H1 (cell line): ENCODE measurements at regions not wholly inside any gene's neighbourhood (a gene's known extent, or its start where the extent isn't known, plus 50 kb on each side); places are given as distances from the start of the nearest gene placed in this dataset.

Source experiments
- CTCF ChIA-PET: fragments of 300-600 bp; sonication (Branson Sonifier 250); formaldehyde crosslinking; loops from one replicate; lab custom pipeline; 2021; ENCODE audit not compliant: partially characterized antibody; lab: Charles Lee
- POLR2A ChIA-PET: fragments of 300-600 bp; sonication (Branson Sonifier 250); formaldehyde crosslinking; loops from one replicate; lab custom pipeline; 2021; ENCODE audit warnings: inconsistent platforms; ENCODE audit not compliant: partially characterized antibody; lab: Charles Lee
- DNase-seq, 2 experiments: peaks; one replicate each; pipeline versions ENCODE4 v3.0.0 to v3.0.0-alpha.2; 2010 to 2022; ENCODE audit warnings: low spot score in 2 of 2, low read depth in 1 of 2, mixed read lengths in 1 of 2
- FAIRE-seq: peaks from 2 replicates; lab custom pipeline; 2011; peaks lifted over from hg19 to GRCh38; lab: Jason Lieb, UNC
- H2AFZ ChIP-seq: 2 replicates; pipeline ENCODE4 v1.8.1; 2012; ENCODE audit warnings: low read length, inconsistent platforms
- H2AK5ac ChIP-seq: 2 replicates; pipeline ENCODE4 v1.6.1; 2013; ENCODE audit warnings: low read depth, low read length
- H2BK120ac ChIP-seq: replicated peaks from 2 replicates; pipeline ENCODE3; 2013; ENCODE audit warnings: low read depth, low read length, inconsistent platforms
- H2BK12ac ChIP-seq: 2 replicates; pipeline ENCODE4 v1.6.1; 2013; ENCODE audit warnings: low read depth, low read length
- H2BK15ac ChIP-seq: 2 replicates; pipeline ENCODE4 v1.6.1; 2013; ENCODE audit warnings: low read length
- H2BK20ac ChIP-seq: 2 replicates; pipeline ENCODE4 v1.6.1; 2013; ENCODE audit warnings: low read length
- H2BK5ac ChIP-seq: 2 replicates; pipeline ENCODE4 v1.6.1; 2013; ENCODE audit warnings: low read depth, low read length
- H3K14ac ChIP-seq: 2 replicates; pipeline ENCODE4 v1.6.1; 2013; ENCODE audit warnings: inconsistent platforms; ENCODE audit not compliant: insufficient read length
- H3K18ac ChIP-seq: 2 replicates; pipeline ENCODE4 v1.6.1; 2013; ENCODE audit warnings: low read length; ENCODE audit errors: extremely low read depth
- H3K23ac ChIP-seq: 2 replicates; pipeline ENCODE4 v1.6.1; 2013; ENCODE audit warnings: inconsistent platforms; ENCODE audit not compliant: insufficient read length
- H3K23me2 ChIP-seq: 2 replicates; pipeline ENCODE4 v1.6.1; 2013; ENCODE audit warnings: low read depth, low read length
- H3K27ac ChIP-seq: 2 replicates; pipeline ENCODE4 v1.6.1; 2011; ENCODE audit warnings: low read depth, low read length, inconsistent platforms
- H3K27me3 ChIP-seq, 4 experiments: replicated peaks in 1 of 4; 1 replicate in 1 of 4; 2 replicates in 3 of 4; pipeline versions ENCODE4 v1.6.1 to v1.8.1; 2011 to 2013; ENCODE audit warnings: low read length in 3 of 4, mild to moderate bottlenecking in 3 of 4, inconsistent platforms in 2 of 4, mixed read lengths in 2 of 4, moderate library complexity in 1 of 4; ENCODE audit not compliant: control insufficient read depth in 3 of 4, insufficient read depth in 3 of 4; ENCODE audit errors: extremely low read depth in 1 of 4
- H3K36me3 ChIP-seq, 4 experiments: 2 replicates each; pipeline versions ENCODE4 v1.6.1 to v1.8.1; 2011 to 2013; ENCODE audit warnings: mild to moderate bottlenecking in 4 of 4, low read length in 3 of 4, moderate library complexity in 2 of 4, control low read depth in 1 of 4, inconsistent platforms in 1 of 4; ENCODE audit not compliant: insufficient read depth in 4 of 4, control insufficient read depth in 2 of 4
- H3K4ac ChIP-seq: replicated peaks from 2 replicates; pipeline ENCODE3; 2013; ENCODE audit warnings: low read length, low read depth, mixed read lengths, inconsistent platforms; ENCODE audit not compliant: insufficient read length
- H3K4me1 ChIP-seq, 4 experiments: replicated peaks in 1 of 4; 1 replicate in 1 of 4; 2 replicates in 3 of 4; pipeline versions ENCODE4 v1.6.1 to v1.8.1; 2011 to 2013; ENCODE audit warnings: low read length in 3 of 4, inconsistent platforms in 2 of 4, mixed read lengths in 1 of 4; ENCODE audit not compliant: insufficient read depth in 4 of 4, control insufficient read depth in 3 of 4
- H3K4me2 ChIP-seq, 2 experiments: 2 replicates each; pipeline versions ENCODE4 v1.6.1 to v1.8.1; 2011 to 2013; ENCODE audit warnings: low read depth in 2 of 2, low read length in 2 of 2, control low read depth in 1 of 2, inconsistent platforms in 1 of 2, mild to moderate bottlenecking in 1 of 2; ENCODE audit not compliant: insufficient read depth in 1 of 2
- H3K4me3 ChIP-seq, 4 experiments: fragments of 200-600, 300-600 bp in 1 of 4; sonication (generic), shearing (Covaris generic), sonication (Bioruptor Twin) in 1 of 4; 2 replicates each; pipeline versions ENCODE4 v1.5.1 to v1.8.1; 2011 to 2016; ENCODE audit warnings: low read length in 4 of 4, low read depth in 3 of 4, control low read depth in 2 of 4, inconsistent platforms in 2 of 4, mild to moderate bottlenecking in 2 of 4, mixed read lengths in 1 of 4, moderate library complexity in 1 of 4; ENCODE audit not compliant: insufficient read depth in 2 of 4; ENCODE audit errors: extremely low read depth in 1 of 4
- H3K56ac ChIP-seq: replicated peaks from 2 replicates; pipeline ENCODE3; 2013; ENCODE audit warnings: low read depth, mild to moderate bottlenecking, mixed read lengths, low read length, inconsistent platforms; ENCODE audit not compliant: insufficient read length
- H3K79me1 ChIP-seq: 2 replicates; pipeline ENCODE4 v1.6.1; 2013; ENCODE audit warnings: low read depth, low read length, control low read depth
- H3K79me2 ChIP-seq, 2 experiments: 2 replicates each; pipeline versions ENCODE4 v1.6.1 to v1.8.1; 2012 to 2013; ENCODE audit warnings: low read length in 2 of 2, mild to moderate bottlenecking in 2 of 2, inconsistent platforms in 1 of 2; ENCODE audit not compliant: insufficient read depth in 2 of 2, control insufficient read depth in 1 of 2
- H3K9ac ChIP-seq, 4 experiments: replicated peaks in 1 of 4; 1 replicate in 1 of 4; 2 replicates in 3 of 4; pipeline versions ENCODE4 v1.6.1 to v1.8.1; 2011 to 2013; ENCODE audit warnings: low read depth in 3 of 4, low read length in 3 of 4, control low read depth in 2 of 4, mild to moderate bottlenecking in 2 of 4, moderate library complexity in 2 of 4, inconsistent platforms in 1 of 4; ENCODE audit errors: extremely low read depth in 1 of 4
- H3K9me3 ChIP-seq, 2 experiments: 2 replicates each; pipeline versions ENCODE4 v1.6.1 to v1.8.1; 2012 to 2013; ENCODE audit warnings: mild to moderate bottlenecking in 2 of 2, moderate library complexity in 2 of 2, control low read depth in 1 of 2, inconsistent platforms in 1 of 2, low read depth in 1 of 2, low read length in 1 of 2, mixed read lengths in 1 of 2; ENCODE audit not compliant: insufficient read depth in 2 of 2
- H4K20me1 ChIP-seq, 2 experiments: replicated peaks in 1 of 2; 2 replicates each; pipeline versions ENCODE3 to v1.8.1; 2011 to 2013; ENCODE audit warnings: inconsistent platforms in 2 of 2, low read length in 2 of 2, mild to moderate bottlenecking in 1 of 2; ENCODE audit not compliant: insufficient read depth in 2 of 2, control insufficient read depth in 1 of 2
- H4K5ac ChIP-seq: 2 replicates; pipeline ENCODE4 v1.6.1; 2013; ENCODE audit warnings: low read length, low read depth, mixed read lengths, inconsistent platforms; ENCODE audit not compliant: insufficient read length
- H4K8ac ChIP-seq: 2 replicates; pipeline ENCODE4 v1.8.0; 2013; ENCODE audit warnings: mild to moderate bottlenecking, moderate library complexity, low read length, inconsistent platforms; ENCODE audit not compliant: insufficient read depth; ENCODE audit errors: extremely low read depth
- H4K91ac ChIP-seq: replicated peaks from 2 replicates; pipeline ENCODE3; 2013; ENCODE audit warnings: low read length, mixed read lengths, inconsistent platforms; ENCODE audit not compliant: insufficient read length
- GABPA ChIP-seq: IDR thresholded peaks from 2 replicates; pipeline ENCODE4 v1.6.1; 2011; ENCODE audit warnings: mild to moderate bottlenecking, low read length, moderate library complexity, borderline replicate concordance; ENCODE audit not compliant: insufficient read depth
- HDAC6 ChIP-seq: IDR thresholded peaks from one replicate; pipeline ENCODE4 v1.7.1; 2012; ENCODE audit warnings: low read depth, mild to moderate bottlenecking, inconsistent platforms, low read length, moderate library complexity
- JUND ChIP-seq: IDR thresholded peaks from 2 replicates; pipeline ENCODE4 v1.6.1; 2011; ENCODE audit warnings: mild to moderate bottlenecking, improper control_type of control experiment, low read length
- KDM4A ChIP-seq: IDR thresholded peaks from one replicate; pipeline ENCODE4 v1.7.1; 2012; ENCODE audit warnings: low read depth, mild to moderate bottlenecking, moderate library complexity, low read length, inconsistent platforms; ENCODE audit not compliant: severe bottlenecking
- NRF1 ChIP-seq: IDR thresholded peaks from 2 replicates; pipeline ENCODE4 v1.6.1; 2011; ENCODE audit warnings: mild to moderate bottlenecking, low read depth, low read length, improper control_type of control experiment
- POLR2AphosphoS5 ChIP-seq: IDR thresholded peaks from 2 replicates; pipeline ENCODE4 v1.6.1; 2011; ENCODE audit warnings: low read depth, low read length
- TEAD4 ChIP-seq: IDR thresholded peaks from 2 replicates; pipeline ENCODE4 v1.6.1; 2012; ENCODE audit warnings: low read depth, low read length, inconsistent platforms, mixed read lengths
- WGBS, 2 experiments: shearing (Covaris generic) in 1 of 2; methylation state at CpG; one replicate each; pipeline versions ENCODE4 v1.1.6 to v1.1.7; 2013 to 2015; ENCODE audit warnings: low lambda C conversion rate in 2 of 2, mixed read lengths in 2 of 2, inconsistent platforms in 1 of 2, low coverage in 1 of 2, missing lambda C conversion rate in 1 of 2; ENCODE audit not compliant: insufficient replicate concordance in 2 of 2, insufficient coverage in 1 of 2, insufficient read length in 1 of 2; ENCODE audit errors: extremely low coverage in 1 of 2, missing lambda C conversion rate in 1 of 2; 5-methylcytosine and 5-hydroxymethylcytosine counted together

- Histone ChIP-seq H3K27ac (no peak overlapping the region), H2BK20ac (no peak overlapping the region), H2AFZ (no peak overlapping the region; the same call in 1 of the 2 replicates), H4K5ac (no peak overlapping the region), H3K56ac (no peak overlapping the region), H3K4me3 (no peak overlapping the region), H3K4me1 (no peaks in the 10 kb centered on the region), H4K8ac (no peak overlapping the region), H3K18ac (no peak overlapping the region), H3K79me1 (no peaks in the 10 kb centered on the region), H3K9me3 (no peaks in the 10 kb centered on the region), H3K4me2 (no peak overlapping the region), H2BK15ac (no peak overlapping the region)
- CTCF ChIA-PET = no interaction called here
- FAIRE-seq (no peak), DNase-seq (no peak)
- TF ChIP-seq POLR2AphosphoS5 = no peak
- TF ChIP-seq KDM4A = no peak
- no peak for TF ChIP-seq GABPA
- TF ChIP-seq TEAD4 = no peak
- no peak for TF ChIP-seq JUND
- no peak for TF ChIP-seq HDAC6
- TF ChIP-seq NRF1 = no peak
- TF ChIP-seq, all 59 proteins: peak for 0
- Histone ChIP-seq H3K36me3 (no peaks in the 10 kb centered on the region), H3K14ac (no peak overlapping the region), H3K9ac (no peak overlapping the region), H2BK12ac (no peak overlapping the region), H4K91ac (no peak overlapping the region), H3K79me2 (no peaks in the 10 kb centered on the region), H2BK5ac (no peak overlapping the region), H3K23me2 (no peaks in the 10 kb centered on the region), H4K20me1 (no peaks in the 10 kb centered on the region), H2AK5ac (no peak overlapping the region), H3K4ac (no peak overlapping the region), H3K23ac (no peak overlapping the region), H2BK120ac (no peak overlapping the region), H3K27me3 (no peaks in the 10 kb centered on the region)
- WGBS, 2 experiments = 97% methylated on average over 5 of the region's 5 CpGs; no CpG with 5 or more reads in 1 of the 2 experiments
- POLR2A ChIA-PET = interaction anchor here (0.6 kb wide), 1 partner anchor 382 kb away, joined by 3 read pairs; no protein-coding TSS in a partner anchor
Observed at GRCh38 chr2:129176375-129176774, 803.1 kb upstream of the RAB6C start.
